Right ventricle myocardium superior (tissue), 1 donor: ENCODE measurements at regions not wholly inside any gene's neighbourhood (a gene's known extent, or its start where the extent isn't known, plus 50 kb on each side); places are given as distances from the start of the nearest gene placed in this dataset.
A peak's percentile ranks its signal among the peaks of the same experiment; 100 is the strongest.

Source experiments
- ATAC-seq: fragments of 200-7000 bp; cut with Tn5 transposase; one replicate; pipeline ENCODE4 v1.9.1; 2020; ENCODE audit warnings: mild to moderate bottlenecking; ENCODE audit not compliant: poor library complexity
- DNase-seq: peaks from one replicate; pipeline ENCODE4 v3.0.0-alpha.2; 2020
- intact Hi-C: fragments of 100-400 bp; cut with DNase I; formaldehyde crosslinking; loops from one replicate; pipeline ENCODE4 v1.11.2; 2022
- donor health status: DM: no; HTN: yes; CAD: no; lungs with severe emphysema.

DNA sequence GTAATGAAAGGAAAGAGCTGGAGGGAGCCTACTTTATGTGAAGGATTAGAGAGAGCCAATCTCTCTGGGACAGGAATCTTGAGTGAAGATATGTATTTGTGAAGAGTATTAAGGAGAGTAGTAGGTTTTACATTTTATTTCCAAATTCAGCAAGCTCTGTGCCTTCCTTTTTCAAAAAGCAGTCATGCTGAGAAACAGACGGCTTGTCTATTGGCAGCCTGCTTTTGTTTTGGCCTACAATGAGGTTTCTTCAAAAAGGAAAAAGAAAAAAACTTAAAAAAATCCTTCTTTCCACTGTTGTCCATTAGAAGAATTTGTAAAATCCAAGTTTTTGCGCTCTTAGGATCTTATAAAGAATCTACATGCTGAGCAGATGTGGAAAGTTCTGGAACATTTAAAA, 103.6 kb upstream of the PTGFR start:
- ATAC-seq (no peak), DNase-seq (no peak)
- intact Hi-C loops = no loop called here

DNA sequence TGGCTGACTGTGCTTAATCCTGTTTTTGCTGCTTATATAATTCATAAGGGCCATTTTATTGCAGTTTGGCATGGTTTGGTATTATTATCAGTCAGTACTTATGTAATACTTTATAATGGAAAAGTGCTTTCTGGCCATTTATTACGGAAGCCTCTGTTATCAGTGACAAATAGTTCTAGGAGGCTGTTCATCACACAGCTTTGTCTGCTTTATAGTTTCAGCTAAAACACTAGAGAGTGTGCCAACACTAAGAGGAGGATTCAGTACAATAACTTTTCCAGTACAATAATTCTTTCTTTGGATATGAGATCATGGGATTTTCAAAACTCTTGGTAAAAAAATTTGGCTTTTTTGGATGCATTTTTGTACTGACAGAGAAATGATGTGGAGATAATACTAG, 102.9 kb upstream of the PTGFR start:
- peak; percentile 75 for ATAC-seq
- DNase-seq = no peak

GRCh38 chr1:78388275-78388674, 102.5 kb upstream of the PTGFR start:
- no peak for DNase-seq
- no peak for ATAC-seq
- intact Hi-C loops = no loop called here

More for the DNA sequence above, 102.9 kb upstream of the PTGFR start:
- intact Hi-C loops = no loop called here

- intact Hi-C loops = no loop called here
- DNase-seq = no peak
- ATAC-seq = no peak
Measured at GRCh38 chr1:78401148-78401547, 89.6 kb upstream of the PTGFR start.

GRCh38 chr1:78408192-78408591, 82.6 kb upstream of the PTGFR start:
- no peak for ATAC-seq
- no peak for DNase-seq
- intact Hi-C loops = no loop called here

GRCh38 chr1:78408810-78409209, 82.0 kb upstream of the PTGFR start:
- intact Hi-C loops = no loop called here
- ATAC-seq = peak; percentile 22
- no peak for DNase-seq

- intact Hi-C loops = no loop called here
- no peak for ATAC-seq
Measured at GRCh38 chr1:78410643-78411042, 80.1 kb upstream of the PTGFR start.

DNA sequence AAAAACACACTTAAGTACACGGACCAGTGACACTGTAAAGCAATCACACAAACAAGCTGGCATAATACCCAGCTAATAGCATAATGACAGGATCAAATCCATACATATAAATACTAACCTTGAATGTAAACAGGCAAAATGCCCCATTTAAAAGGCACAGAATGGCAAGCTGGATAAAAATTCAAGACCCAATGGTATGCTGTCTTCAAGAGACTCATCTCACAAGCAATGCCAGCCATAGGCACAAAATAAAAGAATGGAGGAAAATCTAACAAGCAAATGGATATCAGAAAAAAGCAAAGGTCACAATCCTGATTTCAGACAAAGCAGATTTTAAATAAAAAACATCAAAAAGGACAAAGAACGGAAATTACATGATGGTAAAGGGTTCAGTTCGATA, 79.1 kb upstream of the PTGFR start:
- no peak for DNase-seq
- intact Hi-C loops = no loop called here
- no peak for ATAC-seq

More at GRCh38 chr1:78410643-78411042, 80.1 kb upstream of the PTGFR start:
- DNase-seq = no peak

GRCh38 chr1:78415165-78415564, 75.6 kb upstream of the PTGFR start:
- DNase-seq (no peak), ATAC-seq (no peak)
- intact Hi-C loops = no loop called here

DNA sequence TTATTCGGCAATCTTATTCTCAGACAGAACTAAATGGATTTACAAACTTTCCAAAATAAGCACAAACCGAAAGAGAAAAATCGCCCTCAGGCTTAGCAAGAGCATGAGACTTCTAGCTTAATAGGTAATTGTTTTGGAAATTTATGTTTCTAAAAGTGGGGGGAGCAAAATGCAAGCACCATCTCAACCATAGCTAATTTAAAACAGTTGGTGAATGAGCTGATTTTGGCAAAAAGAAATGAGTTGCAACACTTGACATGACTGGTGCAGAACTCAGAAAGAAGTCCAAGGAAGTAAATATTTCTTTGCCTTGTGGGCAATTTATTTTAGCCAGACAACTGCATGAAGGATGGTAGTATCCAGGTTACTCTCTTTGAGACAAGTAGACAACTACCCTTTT, 71.5 kb upstream of the PTGFR start:
- intact Hi-C loops = no loop called here
- ATAC-seq = no peak
- no peak for DNase-seq

- intact Hi-C loops = no loop called here
Measured at GRCh38 chr1:78420181-78420580, 70.6 kb upstream of the PTGFR start.

GRCh38 chr1:78420688-78421087, 70.1 kb upstream of the PTGFR start:
- intact Hi-C loops = no loop called here
- DNase-seq = no peak
- no peak for ATAC-seq

More at GRCh38 chr1:78420181-78420580, 70.6 kb upstream of the PTGFR start:
- no peak for DNase-seq
- ATAC-seq = no peak

GRCh38 chr1:78424720-78425119, 66.1 kb upstream of the PTGFR start:
- ATAC-seq = no peak
- intact Hi-C loops = no loop called here

GRCh38 chr1:78426408-78426807, 64.4 kb upstream of the PTGFR start:
- no peak for DNase-seq
- no peak for ATAC-seq
- intact Hi-C loops = no loop called here

More at GRCh38 chr1:78424720-78425119, 66.1 kb upstream of the PTGFR start:
- no peak for DNase-seq

DNA sequence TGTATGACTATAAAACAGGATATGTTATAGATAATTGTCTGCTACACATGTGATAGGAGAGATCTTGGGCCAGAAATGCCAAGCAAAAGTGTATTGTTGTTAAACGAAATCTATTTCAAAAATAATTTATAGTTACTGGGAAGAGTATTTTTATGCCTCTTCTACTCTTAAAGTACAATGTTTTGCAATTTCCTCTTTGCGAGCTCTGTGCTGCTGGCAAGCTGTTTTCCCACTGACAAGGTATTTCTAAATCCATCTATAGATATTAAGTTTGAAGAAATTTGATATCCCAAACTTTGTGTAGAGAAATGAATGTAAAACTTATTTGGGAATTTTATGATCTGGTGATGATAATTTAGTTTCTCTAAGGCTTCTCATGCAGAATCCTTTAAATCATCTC, 63.3 kb upstream of the PTGFR start:
- intact Hi-C loops = no loop called here
- DNase-seq (no peak), ATAC-seq (no peak)

GRCh38 chr1:78432016-78432415, 58.8 kb upstream of the PTGFR start:
- intact Hi-C loops = no loop called here
- no peak for DNase-seq
- ATAC-seq = no peak

- intact Hi-C loops = no loop called here
Measured at GRCh38 chr1:78434351-78434750, 56.4 kb upstream of the PTGFR start.

GRCh38 chr1:78436961-78437360, 53.8 kb upstream of the PTGFR start:
- no peak for DNase-seq
- intact Hi-C loops = no loop called here
- no peak for ATAC-seq

More at GRCh38 chr1:78434351-78434750, 56.4 kb upstream of the PTGFR start:
- ATAC-seq = no peak
- DNase-seq = no peak

DNA sequence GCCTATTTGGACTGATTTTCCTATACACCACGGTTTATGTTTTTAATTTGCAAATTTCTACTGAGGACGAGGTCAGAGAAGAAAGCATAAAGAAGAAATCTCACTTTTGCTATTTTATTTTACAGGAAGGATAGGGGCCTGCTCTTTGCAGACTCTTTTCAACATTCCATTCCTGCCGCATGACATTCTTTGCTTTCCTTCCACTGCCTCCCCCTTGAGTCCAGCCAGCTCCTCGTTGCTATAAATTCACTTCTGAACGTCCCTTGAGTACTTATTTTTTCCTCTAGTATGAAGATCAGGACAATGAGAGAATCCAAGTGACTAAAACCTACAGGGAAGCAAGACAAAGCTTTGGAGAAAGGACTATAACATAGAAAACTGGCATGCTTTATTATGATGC, 53.4 kb upstream of the PTGFR start:
- DNase-seq = no peak
- ATAC-seq = no peak
- intact Hi-C loops = no loop called here

- DNase-seq (no peak), ATAC-seq (no peak)
- intact Hi-C loops = no loop called here
Measured at GRCh38 chr1:78437941-78438340, 52.8 kb upstream of the PTGFR start.

GRCh38 chr1:78440381-78440793, 50.4 kb upstream of the PTGFR start:
- intact Hi-C loops = no loop called here
- DNase-seq (no peak), ATAC-seq (no peak)
